CD4-positive, alpha-beta T cell (primary cell): ENCODE measurements at regions not wholly inside any gene's neighbourhood (a gene's known extent, or its start where the extent isn't known, plus 50 kb on each side); places are given as distances from the start of the nearest gene placed in this dataset.
"Not testable (repeated sequence)": the region's sequence is repeated elsewhere in the genome, so short reads cannot be mapped to it uniquely, and the experiment has no call there.

Source experiments
- ATAC-seq: fragments of 200-7000 bp; cut with Tn5 transposase; one replicate; pipeline ENCODE4 v1.10.0; 2022; ENCODE audit warnings: mild to moderate bottlenecking; ENCODE audit not compliant: poor library complexity
- CTCF ChIA-PET: fragments of 350-600 bp; sonication (Branson Sonifier 250); formaldehyde crosslinking; loops from one replicate; lab custom pipeline; 2021; ENCODE audit warnings: antibody characterized with exemption, inconsistent platforms; lab: Charles Lee
- POLR2A ChIA-PET: fragments of 350-600 bp; sonication (Branson Sonifier 250); formaldehyde crosslinking; loops from one replicate; lab custom pipeline; 2021; ENCODE audit warnings: antibody characterized with exemption, inconsistent platforms; lab: Charles Lee
- DNase-seq, 14 experiments: peaks; one replicate each; pipeline ENCODE4 v3.0.0-alpha.2; 2013 to 2020; ENCODE audit warnings: mixed read lengths in 2 of 14
- H3K27ac ChIP-seq, 2 donors: one replicate each; pipeline versions ENCODE4 v1.5.1 to v1.7.0; 2013; ENCODE audit warnings: low read length in 2 of 2, low read depth in 1 of 2, mild to moderate bottlenecking in 1 of 2
- H3K27me3 ChIP-seq, 2 experiments: 1 replicate in 1 of 2; 2 replicates in 1 of 2; pipeline versions ENCODE4 v1.6.1 to v1.7.0; 2013; ENCODE audit warnings: low read length in 2 of 2, control low read depth in 1 of 2, mild to moderate bottlenecking in 1 of 2, moderate library complexity in 1 of 2; ENCODE audit not compliant: insufficient read depth in 2 of 2, control insufficient read depth in 1 of 2
- H3K36me3 ChIP-seq: one replicate; pipeline ENCODE4 v1.6.1; 2013; ENCODE audit warnings: low read length, control low read depth; ENCODE audit not compliant: insufficient read depth
- H3K4me1 ChIP-seq: one replicate; pipeline ENCODE4 v1.6.1; 2013; ENCODE audit warnings: low read length, control low read depth; ENCODE audit not compliant: insufficient read depth
- H3K4me3 ChIP-seq: one replicate; pipeline ENCODE4 v1.5.1; 2013; ENCODE audit warnings: mild to moderate bottlenecking, low read length, moderate library complexity
- H3K9me3 ChIP-seq, 2 experiments: 1 replicate in 1 of 2; 2 replicates in 1 of 2; pipeline versions ENCODE4 v1.6.1 to v1.7.0; 2013; ENCODE audit warnings: low read length in 2 of 2, mild to moderate bottlenecking in 2 of 2, control low read depth in 1 of 2, moderate library complexity in 1 of 2; ENCODE audit not compliant: control insufficient read depth in 1 of 2, insufficient read depth in 1 of 2
- H3K27ac Mint-ChIP-seq: one replicate; pipeline ENCODE4 v1.8.0; 2020; ENCODE audit warnings: mixed read lengths
- H3K27me3 Mint-ChIP-seq: one replicate; pipeline ENCODE4 v1.8.0; 2021; ENCODE audit warnings: mixed read lengths
- H3K36me3 Mint-ChIP-seq: one replicate; pipeline ENCODE4 v1.8.0; 2021; ENCODE audit warnings: low read depth, mixed read lengths
- H3K4me1 Mint-ChIP-seq: one replicate; pipeline ENCODE4 v1.8.0; 2021; ENCODE audit warnings: low read depth, mixed read lengths
- H3K4me3 Mint-ChIP-seq: one replicate; pipeline ENCODE4 v1.8.0; 2020; ENCODE audit warnings: mild to moderate bottlenecking, mixed read lengths
- H3K9me3 Mint-ChIP-seq: one replicate; pipeline ENCODE4 v1.8.0; 2020; ENCODE audit warnings: mixed read lengths
- intact Hi-C, 2 experiments: fragments of 100-400 bp; cut with DNase I in 1 of 2; cut with micrococcal nuclease in 1 of 2; formaldehyde crosslinking; loops; one replicate each; pipeline versions ENCODE4 v1.15.1 to v1.9.0; 2023 to 2025; cut with DNase I, micrococcal nuclease
- TF ChIP-seq, protein P1 (sequence below): fragments of 200-600 bp; IDR thresholded peaks from one replicate; pipeline ENCODE4 v1.8.0; 2022; ENCODE audit warnings: antibody characterized with exemption, mild to moderate bottlenecking

- CTCF ChIA-PET = no interaction called here
- peaks cover 5% of the 10 kb centered on the region for H3K4me1 Mint-ChIP-seq
- H3K9me3 ChIP-seq = no peaks in the 10 kb centered on the region
These were observed 125.6 kb downstream of the CCDC71L start for GRCh38 chr7:106535234-106535932.

GRCh38 chr7:106534271-106534846, 126.6 kb downstream of the CCDC71L start:
- DNase-seq (no peak), ATAC-seq (no peak)
- H3K27ac ChIP-seq = no peak overlapping the region
- Mint-ChIP-seq H3K27me3 (no peaks in the 10 kb centered on the region), H3K36me3 (no peaks in the 10 kb centered on the region), H3K27ac (no peak overlapping the region), H3K4me3 (no peak overlapping the region), H3K4me1 (peaks cover 5% of the 10 kb centered on the region), H3K9me3 (no peaks in the 10 kb centered on the region)
- TF ChIP-seq, protein P1, sequence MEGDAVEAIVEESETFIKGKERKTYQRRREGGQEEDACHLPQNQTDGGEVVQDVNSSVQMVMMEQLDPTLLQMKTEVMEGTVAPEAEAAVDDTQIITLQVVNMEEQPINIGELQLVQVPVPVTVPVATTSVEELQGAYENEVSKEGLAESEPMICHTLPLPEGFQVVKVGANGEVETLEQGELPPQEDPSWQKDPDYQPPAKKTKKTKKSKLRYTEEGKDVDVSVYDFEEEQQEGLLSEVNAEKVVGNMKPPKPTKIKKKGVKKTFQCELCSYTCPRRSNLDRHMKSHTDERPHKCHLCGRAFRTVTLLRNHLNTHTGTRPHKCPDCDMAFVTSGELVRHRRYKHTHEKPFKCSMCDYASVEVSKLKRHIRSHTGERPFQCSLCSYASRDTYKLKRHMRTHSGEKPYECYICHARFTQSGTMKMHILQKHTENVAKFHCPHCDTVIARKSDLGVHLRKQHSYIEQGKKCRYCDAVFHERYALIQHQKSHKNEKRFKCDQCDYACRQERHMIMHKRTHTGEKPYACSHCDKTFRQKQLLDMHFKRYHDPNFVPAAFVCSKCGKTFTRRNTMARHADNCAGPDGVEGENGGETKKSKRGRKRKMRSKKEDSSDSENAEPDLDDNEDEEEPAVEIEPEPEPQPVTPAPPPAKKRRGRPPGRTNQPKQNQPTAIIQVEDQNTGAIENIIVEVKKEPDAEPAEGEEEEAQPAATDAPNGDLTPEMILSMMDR = no peak
- intact Hi-C loops = no loop called here
- ChIA-PET POLR2A (no interaction called here), CTCF (no interaction called here)
- H3K27me3 ChIP-seq = no peaks in the 10 kb centered on the region
- H3K4me3 ChIP-seq = no peak overlapping the region
- H3K4me1 ChIP-seq = no peaks in the 10 kb centered on the region
- no peaks in the 10 kb centered on the region for H3K36me3 ChIP-seq
- H3K9me3 ChIP-seq = no peaks in the 10 kb centered on the region

More at GRCh38 chr7:106535234-106535932, 125.6 kb downstream of the CCDC71L start:
- intact Hi-C loops = no loop called here
- H3K27ac ChIP-seq = no peak overlapping the region
- H3K4me1 ChIP-seq = no peaks in the 10 kb centered on the region
- H3K27me3 ChIP-seq = no peaks in the 10 kb centered on the region
- no peaks in the 10 kb centered on the region for H3K36me3 ChIP-seq
- H3K4me3 Mint-ChIP-seq = no peak overlapping the region
- no peaks in the 10 kb centered on the region for H3K9me3 Mint-ChIP-seq
- ATAC-seq = no peak
- POLR2A ChIA-PET = no interaction called here
- DNase-seq = no peak
- H3K27ac Mint-ChIP-seq = no peak overlapping the region
- no peak overlapping the region for H3K4me3 ChIP-seq
- H3K27me3 Mint-ChIP-seq = no peaks in the 10 kb centered on the region
- no peaks in the 10 kb centered on the region for H3K36me3 Mint-ChIP-seq
- TF ChIP-seq, protein P1 = no peak

- H3K27ac Mint-ChIP-seq, H3K9me3 Mint-ChIP-seq, H3K27me3 ChIP-seq, H3K4me1 Mint-ChIP-seq, H3K9me3 ChIP-seq, H3K27ac ChIP-seq, H3K27me3 Mint-ChIP-seq, ATAC-seq, H3K4me3 Mint-ChIP-seq, H3K36me3 ChIP-seq, intact Hi-C loops, H3K4me3 ChIP-seq, DNase-seq, CTCF ChIA-PET, POLR2A ChIA-PET, H3K4me1 ChIP-seq, H3K36me3 Mint-ChIP-seq: not testable (repeated sequence)
These were observed 130.8 kb downstream of the CCDC71L start for GRCh38 chr7:106530183-106530582.

DNA sequence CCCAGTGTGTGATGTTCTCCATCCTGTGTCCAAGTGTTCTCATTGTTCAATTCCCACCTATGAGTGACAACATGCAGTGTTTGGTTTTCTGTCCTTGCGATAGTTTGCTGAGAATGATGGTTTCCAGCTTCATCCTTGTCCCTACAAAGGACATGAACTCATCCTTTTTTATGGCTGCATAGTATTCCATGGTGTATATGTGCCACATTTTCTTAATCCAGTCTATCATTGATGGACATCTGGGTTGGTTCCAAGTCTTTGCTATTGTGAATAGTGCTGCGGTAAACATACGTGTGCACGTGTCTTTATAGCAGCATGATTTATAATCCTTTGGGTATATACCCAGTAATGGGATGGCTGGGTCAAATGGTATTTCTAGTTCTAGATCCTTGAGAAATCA, 134.3 kb downstream of the CCDC71L start:
- H3K4me3 Mint-ChIP-seq, H3K9me3 Mint-ChIP-seq, H3K36me3 Mint-ChIP-seq, H3K27me3 ChIP-seq, H3K36me3 ChIP-seq, intact Hi-C loops, ATAC-seq, H3K27me3 Mint-ChIP-seq, POLR2A ChIA-PET, H3K9me3 ChIP-seq, CTCF ChIA-PET, DNase-seq, H3K27ac ChIP-seq, H3K27ac Mint-ChIP-seq, H3K4me3 ChIP-seq: not testable (repeated sequence)
- peaks cover 17% of the 10 kb centered on the region for H3K4me1 Mint-ChIP-seq
- H3K4me1 ChIP-seq = peaks cover 13% of the 10 kb centered on the region
